ENCODE measurements at regions not wholly inside any gene's neighbourhood (a gene's known extent, or its start where the extent isn't known, plus 50 kb on each side); places are given as distances from the start of the nearest gene placed in this dataset.

DNA sequence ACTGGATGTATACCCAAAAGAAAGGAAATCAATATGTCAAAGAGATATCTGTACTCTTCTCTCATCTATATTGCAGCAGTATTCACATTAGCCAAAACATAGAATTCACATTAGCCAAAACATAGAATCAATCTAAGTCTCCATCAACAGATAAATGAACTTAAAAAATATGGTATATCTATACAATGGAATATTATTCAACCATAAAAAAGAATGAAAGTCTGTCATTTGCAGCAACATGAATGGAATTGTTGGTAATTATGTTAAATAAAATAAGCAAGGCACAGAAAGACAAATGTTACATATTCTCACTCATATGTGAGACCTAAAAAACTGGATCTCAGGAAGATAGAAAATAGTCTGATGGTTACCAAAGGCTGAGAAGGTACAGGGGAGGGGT, 212.1 kb upstream of the ZC3H15 start (continued):
- TF ChIP-seq, protein P1, sequence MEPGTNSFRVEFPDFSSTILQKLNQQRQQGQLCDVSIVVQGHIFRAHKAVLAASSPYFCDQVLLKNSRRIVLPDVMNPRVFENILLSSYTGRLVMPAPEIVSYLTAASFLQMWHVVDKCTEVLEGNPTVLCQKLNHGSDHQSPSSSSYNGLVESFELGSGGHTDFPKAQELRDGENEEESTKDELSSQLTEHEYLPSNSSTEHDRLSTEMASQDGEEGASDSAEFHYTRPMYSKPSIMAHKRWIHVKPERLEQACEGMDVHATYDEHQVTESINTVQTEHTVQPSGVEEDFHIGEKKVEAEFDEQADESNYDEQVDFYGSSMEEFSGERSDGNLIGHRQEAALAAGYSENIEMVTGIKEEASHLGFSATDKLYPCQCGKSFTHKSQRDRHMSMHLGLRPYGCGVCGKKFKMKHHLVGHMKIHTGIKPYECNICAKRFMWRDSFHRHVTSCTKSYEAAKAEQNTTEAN (CRISPR knock-in tag; IDR thresholded peaks at IDR 0.05) = no peak
- TF ChIP-seq ZFP91 (CRISPR knock-in tag; IDR thresholded peaks at IDR 0.05) (no peak), NCOR1 (IDR thresholded peaks at IDR 0.05) (no peak), BMI1 (IDR thresholded peaks at IDR 0.05; ENCODE audit: low read length) (no peak), SMC3 (conservative IDR thresholded peaks at IDR 0.05; ENCODE audit: insufficient read depth, low read depth, low read length) (no peak)

GRCh38 chr2:186274936-186275575, 211.0 kb upstream of the ZC3H15 start:
- Histone ChIP-seq H3K4me1 (replicated peaks in 1 of 2; ENCODE audit: control insufficient read depth in 2 of 2, insufficient read depth in 2 of 2, low read length in 2 of 2) (no peaks in the 10 kb centered on the region), H3K4me3 (no peak overlapping the region), H3K9ac (ENCODE audit: insufficient read depth in 1 of 2, low read depth in 2 of 2, low read length in 2 of 2) (no peak overlapping the region), H3K79me2 (ENCODE audit: control insufficient read depth, insufficient read depth, low read length) (no peaks in the 10 kb centered on the region), H3K27me3 (ENCODE audit: control insufficient read depth in 2 of 2, insufficient read depth in 2 of 2, low read length in 2 of 2) (no peaks in the 10 kb centered on the region), H4K20me1 (replicated peaks; ENCODE audit: control insufficient read depth, insufficient read depth, low read length) (no peaks in the 10 kb centered on the region), H3K4me2 (ENCODE audit: insufficient read depth, low read length) (no peak overlapping the region), H3K27ac (ENCODE audit: extremely low read depth, low read depth, low read length) (no peak overlapping the region), H3K36me3 (ENCODE audit: control insufficient read depth, insufficient read depth, low read length) (no peaks in the 10 kb centered on the region), H2AFZ (ENCODE audit: low read depth, low read length) (no peak overlapping the region), H3K9me3 (replicated peaks; ENCODE audit: control insufficient read depth, insufficient read depth, low read depth, low read length) (no peaks in the 10 kb centered on the region; the same call in 1 of the 2 replicates), H3K9me1 (ENCODE audit: control insufficient read depth, insufficient read depth, low read length) (no peaks in the 10 kb centered on the region)
- ChIA-PET CTCF (ENCODE audit: low intra/inter-chr PET ratio) (no interaction called here), POLR2A (no interaction called here)
- in situ Hi-C loops (cut with MboI) (no loop called here), intact Hi-C loops (cut with micrococcal nuclease) (no loop called here)
- no peak for TF ChIP-seq POLR2H (tag; IDR thresholded peaks at IDR 0.05; ENCODE audit: low read depth)
- TF ChIP-seq MEF2D (tag; conservative IDR thresholded peaks at IDR 0.05; ENCODE audit: low read depth) = no peak
- TF ChIP-seq ZNF408 (CRISPR knock-in tag; IDR thresholded peaks at IDR 0.05; ENCODE audit: low read depth) = no peak
- TF ChIP-seq CCAR2 (IDR thresholded peaks at IDR 0.05; ENCODE audit: low read depth, low read length) = no peak
- TF ChIP-seq PHTF2 (CRISPR knock-in tag; IDR thresholded peaks at IDR 0.05) = no peak
- WGBS (ENCODE audit: insufficient coverage, low coverage, missing lambda C conversion rate) = 0% methylated on average over 6 of the region's 6 CpGs
- FAIRE-seq = no peak
- ATAC-seq = no peak
- DNase-seq (ENCODE audit: extremely low read depth in 1 of 4, low spot score in 3 of 4) = no peak
- BruUV-seq (replicated peaks) = no TSS peak
